ENCODE measurements at regions not wholly inside any gene's neighbourhood (a gene's known extent, or its start where the extent isn't known, plus 50 kb on each side); places are given as distances from the start of the nearest gene placed in this dataset.
"Not testable (repeated sequence)": the region's sequence is repeated elsewhere in the genome, so short reads cannot be mapped to it uniquely, and the experiment has no call there.

DNA sequence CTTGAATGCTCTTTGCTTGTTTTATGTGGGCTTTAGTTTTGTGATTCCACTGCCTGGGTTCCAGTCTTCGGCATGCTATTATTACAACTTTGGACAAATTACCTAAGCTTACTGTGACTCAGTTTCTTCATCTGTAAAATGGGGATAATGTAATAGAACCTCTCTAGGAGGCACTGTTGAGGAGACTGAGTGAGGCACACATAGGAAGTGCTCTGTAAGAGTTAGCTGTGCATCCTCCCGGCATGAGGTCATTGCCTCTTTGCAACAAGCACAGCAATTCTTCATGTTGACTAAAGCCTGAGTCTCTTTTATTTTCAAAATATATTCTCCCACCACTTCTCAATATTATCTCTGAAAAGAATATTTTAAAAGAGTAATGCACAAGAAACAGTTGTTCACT, 227.4 kb downstream of the DLEU7 start:
- DNase-seq: no peak

- no peak for DNase-seq
Observed at GRCh38 chr13:50617134-50617721, 226.3 kb downstream of the DLEU7 start.

GRCh38 chr13:50618206-50618605, 225.3 kb downstream of the DLEU7 start:
- no peak for DNase-seq

- no peak for DNase-seq
Observed at GRCh38 chr13:50626101-50626547, 217.4 kb downstream of the DLEU7 start.

DNA sequence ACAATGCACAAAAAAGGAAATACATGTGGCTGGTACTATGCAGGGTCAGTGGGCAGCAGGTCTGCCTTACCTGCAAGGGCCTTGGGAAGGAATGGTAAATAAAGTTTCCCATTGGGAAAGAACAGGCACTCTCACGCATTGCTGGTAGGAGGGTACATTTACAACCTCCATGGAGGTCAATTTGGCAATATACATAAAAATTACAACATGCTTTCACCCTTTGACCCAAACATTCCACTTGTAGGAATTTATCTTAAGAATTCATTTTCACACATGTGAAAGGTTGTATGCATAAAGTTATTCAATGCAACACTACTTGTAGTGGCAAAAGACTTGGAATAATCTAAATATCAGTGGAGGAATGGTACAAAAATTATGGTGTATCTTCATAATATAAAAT, 216.4 kb downstream of the DLEU7 start:
- no peak for DNase-seq

DNA sequence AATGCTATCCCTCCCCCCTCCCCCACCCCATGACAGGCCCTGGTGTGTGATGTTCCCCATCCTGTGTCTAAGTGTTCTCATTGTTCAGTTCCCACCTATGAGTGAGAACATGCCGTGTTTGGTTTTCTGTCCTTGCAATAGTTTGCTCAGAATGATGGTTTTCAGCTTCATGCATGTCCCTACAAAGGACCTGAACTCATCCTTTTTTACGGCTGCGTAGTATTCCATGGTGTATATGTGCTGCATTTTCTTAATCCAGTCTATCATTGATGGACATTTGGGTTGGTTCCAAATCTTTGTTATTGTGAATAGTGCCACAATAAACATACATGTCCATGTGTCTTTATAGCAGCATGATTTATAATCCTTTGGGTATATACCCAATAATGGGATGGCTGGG, 215.0 kb downstream of the DLEU7 start:
- not testable (repeated sequence) for DNase-seq

GRCh38 chr13:50629497-50629896, 214.0 kb downstream of the DLEU7 start:
- DNase-seq: no peak

- no peak for DNase-seq
Observed at GRCh38 chr13:50629966-50630365, 213.5 kb downstream of the DLEU7 start.

DNA sequence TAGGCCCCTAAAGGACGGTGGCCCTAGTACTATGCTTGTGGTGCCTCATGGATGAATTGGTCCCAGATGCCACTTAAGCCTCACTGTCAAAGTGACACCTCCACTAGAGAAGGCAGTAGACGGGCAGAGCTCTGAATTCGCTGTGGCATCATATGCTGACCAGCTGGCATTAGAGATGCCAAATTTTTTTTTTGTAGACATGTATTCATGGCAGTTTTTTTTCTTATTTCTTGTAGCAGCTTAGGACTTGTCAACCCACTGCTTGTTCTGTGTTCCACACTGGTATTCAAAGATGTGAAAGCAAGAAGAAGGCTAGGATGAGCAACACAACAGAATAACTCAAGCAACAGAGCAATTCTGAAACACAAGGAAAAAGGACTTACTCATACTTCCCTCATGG, 212.5 kb downstream of the DLEU7 start:
- DNase-seq: no peak

- no peak for DNase-seq
Observed at GRCh38 chr13:50634339-50634738, 209.2 kb downstream of the DLEU7 start.

DNA sequence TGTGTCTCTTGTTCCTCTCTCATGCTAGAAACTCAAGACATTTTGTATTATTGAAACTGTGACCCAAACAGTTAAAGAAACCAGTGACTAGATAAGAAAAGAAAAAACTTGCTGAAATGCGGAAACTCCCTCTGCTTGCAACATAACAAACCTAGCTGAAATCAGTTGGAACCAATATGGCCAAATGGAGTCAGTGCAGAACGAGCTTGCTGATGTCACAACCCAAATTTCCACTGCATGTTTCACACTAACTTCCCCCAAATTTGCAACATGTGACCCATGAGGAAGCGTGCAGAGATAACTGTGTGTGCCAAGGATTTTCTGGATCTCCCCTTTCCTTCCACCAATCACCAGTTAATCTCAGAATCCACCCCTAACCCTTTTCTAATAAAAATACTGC, 208.0 kb downstream of the DLEU7 start:
- peak; percentile 25 for DNase-seq

- DNase-seq: no peak
Observed at GRCh38 chr13:50636007-50636704, 207.3 kb downstream of the DLEU7 start.

DNA sequence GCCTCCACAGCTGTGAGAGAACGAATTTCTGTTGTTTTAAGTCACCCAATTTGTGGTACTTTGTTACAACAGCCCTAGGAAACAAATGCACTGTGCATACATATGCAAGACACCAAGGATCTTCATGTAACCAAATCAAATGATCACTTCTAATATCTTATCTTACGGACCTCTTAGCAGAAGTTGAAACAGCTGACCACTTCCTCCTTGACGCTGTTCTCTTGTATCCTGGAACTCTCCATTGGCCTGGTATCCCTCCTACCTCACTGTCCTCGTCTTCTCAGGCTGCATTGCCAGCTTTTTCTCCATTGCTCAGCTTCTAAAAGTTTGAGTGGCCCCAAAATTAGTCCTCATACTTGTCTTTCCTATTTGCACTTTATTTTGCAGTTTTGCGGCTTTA, 200.4 kb downstream of the DLEU7 start:
- DNase-seq: no peak

GRCh38 chr13:50644081-50644871, 199.2 kb downstream of the DLEU7 start:
- DNase-seq: no peak

- DNase-seq: no peak
Observed at GRCh38 chr13:50645092-50645491, 198.4 kb downstream of the DLEU7 start.

- no peak for DNase-seq
Observed at GRCh38 chr13:50646070-50646469, 197.4 kb downstream of the DLEU7 start.

- no peak for DNase-seq
Observed at GRCh38 chr13:50649211-50649610, 194.3 kb downstream of the DLEU7 start.

- DNase-seq: no peak
Observed at GRCh38 chr13:50650592-50651504, 192.6 kb downstream of the DLEU7 start.

- DNase-seq: no peak
Observed at GRCh38 chr13:50651922-50652321, 191.6 kb downstream of the DLEU7 start.

- no peak for DNase-seq
Observed at GRCh38 chr13:50654331-50654730, 189.2 kb downstream of the DLEU7 start.

GRCh38 chr13:50661881-50662280, 181.6 kb downstream of the DLEU7 start:
- not testable (repeated sequence) for DNase-seq

GRCh38 chr13:50664951-50665350, 178.5 kb downstream of the DLEU7 start:
- no peak for DNase-seq

DNA sequence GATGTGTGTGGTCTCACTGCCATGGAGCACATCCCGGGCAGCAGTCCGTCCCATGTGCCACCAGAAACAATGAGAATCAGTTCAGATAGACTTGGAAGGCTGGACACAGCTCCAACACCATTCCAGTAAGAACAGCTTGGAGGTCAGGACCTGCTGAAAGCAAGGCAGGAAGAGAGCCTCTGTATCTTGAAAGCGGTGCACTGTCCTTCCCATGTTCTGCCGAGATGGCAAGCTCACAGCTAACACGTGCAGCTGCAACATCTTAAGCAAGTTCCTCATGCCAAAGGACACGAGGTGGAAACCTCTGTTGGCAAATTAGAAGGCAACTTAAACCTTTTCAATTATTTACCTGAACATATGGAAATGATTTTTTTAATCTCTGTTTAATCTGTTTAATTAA, 175.4 kb downstream of the DLEU7 start:
- DNase-seq: no peak
